DND-41 (cell line): ENCODE measurements at regions not wholly inside any gene's neighbourhood (a gene's known extent, or its start where the extent isn't known, plus 50 kb on each side); places are given as distances from the start of the nearest gene placed in this dataset.

Experiments
- ATAC-seq: fragments of 200-7000 bp; cut with Tn5 transposase; 3 replicates; pipeline ENCODE4 v1.9.1; 2021; ENCODE audit warnings: low read depth; ENCODE audit not compliant: insufficient read depth
- DNase-seq: peaks from one replicate; pipeline ENCODE4 v3.0.0-alpha.2; 2020
- H2AFZ ChIP-seq: 2 replicates; pipeline ENCODE4 v1.6.0; 2012; ENCODE audit warnings: low read depth, low read length
- H3K27ac ChIP-seq: 2 replicates; pipeline ENCODE4 v1.5.1; 2012; ENCODE audit warnings: low read length, inconsistent platforms
- H3K27me3 ChIP-seq: fragments of 200-600 bp; sonication (generic); 2 replicates; pipeline ENCODE4 v1.6.0; 2012; ENCODE audit warnings: low read length, mild to moderate bottlenecking, inconsistent platforms; ENCODE audit not compliant: insufficient read depth, poor library complexity
- H3K36me3 ChIP-seq: 2 replicates; pipeline ENCODE4 v1.5.1; 2012; ENCODE audit warnings: low read length, inconsistent platforms; ENCODE audit not compliant: insufficient read depth
- H3K4me1 ChIP-seq: 2 replicates; pipeline ENCODE4 v1.5.1; 2012; ENCODE audit warnings: mild to moderate bottlenecking, low read length; ENCODE audit not compliant: insufficient read depth
- H3K4me2 ChIP-seq: 2 replicates; pipeline ENCODE4 v1.6.0; 2012; ENCODE audit warnings: mild to moderate bottlenecking, moderate library complexity, low read length, inconsistent platforms; ENCODE audit not compliant: insufficient read depth
- H3K4me3 ChIP-seq, 2 experiments: fragments of 200-600 bp in 1 of 2; shearing (Covaris generic) in 1 of 2; 2 replicates each; pipeline ENCODE4 v1.5.1; 2012 to 2016; ENCODE audit warnings: inconsistent platforms in 2 of 2, low read length in 2 of 2, mild to moderate bottlenecking in 2 of 2, low read depth in 1 of 2, moderate library complexity in 1 of 2
- H3K79me2 ChIP-seq: 2 replicates; pipeline ENCODE4 v1.6.0; 2012; ENCODE audit warnings: low read length, inconsistent platforms; ENCODE audit not compliant: insufficient read depth
- H3K9ac ChIP-seq: 2 replicates; pipeline ENCODE4 v1.6.0; 2012; ENCODE audit warnings: low read depth, mild to moderate bottlenecking, inconsistent platforms, low read length, moderate library complexity
- H3K9me3 ChIP-seq: 2 replicates; pipeline ENCODE4 v1.5.1; 2012; ENCODE audit warnings: low read length, moderate library complexity, mild to moderate bottlenecking, inconsistent platforms; ENCODE audit not compliant: insufficient read depth, severe bottlenecking
- H4K20me1 ChIP-seq: 2 replicates; pipeline ENCODE4 v1.6.0; 2012; ENCODE audit warnings: low read length; ENCODE audit not compliant: insufficient read depth
- CTCF ChIP-seq: IDR thresholded peaks from 2 replicates; pipeline ENCODE4 v1.5.1; 2012; ENCODE audit warnings: borderline replicate concordance, low read length, moderate library complexity, mild to moderate bottlenecking; ENCODE audit not compliant: poor library complexity, severe bottlenecking; ENCODE audit errors: extremely low read depth
- EZH2 ChIP-seq: IDR thresholded peaks from 3 replicates; pipeline ENCODE4 v1.6.1; 2012; ENCODE audit warnings: borderline replicate concordance, low read depth, mild to moderate bottlenecking, moderate library complexity, low read length, inconsistent platforms; ENCODE audit not compliant: severe bottlenecking

DNA sequence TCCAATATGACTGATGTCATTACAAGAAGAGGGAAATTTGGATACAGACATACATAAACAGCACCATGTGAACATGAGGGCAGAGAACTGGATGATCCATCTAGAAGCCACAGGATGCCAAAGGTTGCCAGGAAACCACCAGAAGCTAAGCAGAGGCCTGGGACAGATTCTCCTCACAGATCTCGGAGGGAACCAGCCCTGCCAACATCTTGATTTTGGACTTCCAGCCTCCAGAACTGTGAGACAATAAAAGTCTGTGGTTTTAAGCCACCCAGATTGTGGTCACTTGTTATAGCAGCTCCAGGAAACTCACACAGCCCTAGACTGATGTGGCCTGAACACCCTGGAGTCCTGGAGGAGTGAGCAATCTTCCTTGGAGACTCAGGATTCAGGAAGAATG is 351.6 kb downstream of the EIPR1 start:
- H3K27ac ChIP-seq: no peak overlapping the region
- DNase-seq (no peak), ATAC-seq (no peak)
- no peaks in the 10 kb centered on the region for H3K79me2 ChIP-seq
- H4K20me1 ChIP-seq: no peaks in the 10 kb centered on the region
- no peak overlapping the region for H3K4me3 ChIP-seq
- H3K9me3 ChIP-seq: no peaks in the 10 kb centered on the region
- no peak overlapping the region for H3K4me2 ChIP-seq
- TF ChIP-seq EZH2 (no peak), CTCF (no peak)
- no peak overlapping the region for H2AFZ ChIP-seq
- no peaks in the 10 kb centered on the region for H3K36me3 ChIP-seq
- no peaks in the 10 kb centered on the region for H3K4me1 ChIP-seq
- H3K27me3 ChIP-seq: no peaks in the 10 kb centered on the region
- no peak overlapping the region for H3K9ac ChIP-seq

DNA sequence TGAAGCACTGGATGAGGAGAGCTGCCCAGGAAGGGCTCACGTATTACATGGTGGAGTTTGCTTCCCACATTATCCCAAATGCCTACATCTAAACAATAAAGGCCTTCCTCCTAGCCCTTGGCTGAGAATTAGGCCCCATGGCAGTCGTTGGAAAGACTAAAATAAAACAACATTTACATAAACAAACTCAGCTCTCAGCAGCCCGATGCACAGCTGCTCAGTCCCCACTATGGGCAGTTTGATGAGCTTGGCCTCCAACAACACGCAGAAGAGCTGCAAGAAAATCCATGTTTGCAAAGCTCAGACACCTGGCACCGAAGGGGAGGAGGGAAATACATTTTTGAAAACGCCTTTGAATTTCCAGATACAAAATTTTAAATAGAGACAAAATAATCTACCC is 352.4 kb downstream of the EIPR1 start:
- Histone ChIP-seq H3K4me1 (no peaks in the 10 kb centered on the region), H3K79me2 (no peaks in the 10 kb centered on the region), H3K27ac (no peak overlapping the region), H3K4me3 (no peak overlapping the region), H3K9me3 (no peaks in the 10 kb centered on the region), H3K4me2 (no peak overlapping the region), H3K36me3 (no peaks in the 10 kb centered on the region), H3K27me3 (no peaks in the 10 kb centered on the region), H4K20me1 (no peaks in the 10 kb centered on the region), H3K9ac (no peak overlapping the region), H2AFZ (no peak overlapping the region)
- DNase-seq (no peak), ATAC-seq (no peak)
- TF ChIP-seq EZH2: no peak
- TF ChIP-seq CTCF: no peak

DNA sequence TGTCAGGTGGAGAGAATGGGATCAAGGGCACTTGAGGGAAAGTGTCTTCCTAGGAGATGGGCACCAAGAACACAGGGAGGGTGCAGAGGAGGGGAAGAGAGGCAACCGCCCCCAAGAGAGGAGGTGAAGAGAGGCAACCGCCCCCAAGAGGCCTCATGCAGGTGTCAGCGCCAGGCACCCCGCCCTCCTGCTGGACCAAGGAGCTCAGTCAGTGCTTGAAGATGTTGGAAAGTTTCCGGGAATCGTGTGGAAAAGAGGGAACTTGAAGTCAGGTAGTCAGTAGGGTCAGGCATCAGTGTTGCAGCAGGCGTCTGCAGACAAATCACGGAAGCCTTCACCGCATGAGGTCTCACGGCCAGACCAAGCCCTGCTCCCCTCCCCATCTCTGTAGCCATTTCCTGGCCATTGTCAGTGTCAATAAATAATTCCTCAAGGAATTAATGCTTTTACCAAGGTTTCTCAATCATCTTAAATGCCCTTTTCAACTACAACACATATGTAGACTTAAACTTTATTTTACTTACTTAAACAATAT is 353.1 kb downstream of the EIPR1 start:
- ATAC-seq: no peak
- no peak overlapping the region for H2AFZ ChIP-seq
- H3K27me3 ChIP-seq: no peaks in the 10 kb centered on the region
- no peak for DNase-seq
- H3K79me2 ChIP-seq: no peaks in the 10 kb centered on the region
- H3K4me2 ChIP-seq: no peak overlapping the region
- no peaks in the 10 kb centered on the region for H3K9me3 ChIP-seq
- no peak overlapping the region for H3K9ac ChIP-seq
- no peaks in the 10 kb centered on the region for H3K4me1 ChIP-seq
- H3K36me3 ChIP-seq: no peaks in the 10 kb centered on the region
- TF ChIP-seq EZH2 (no peak), CTCF (no peak)
- no peak overlapping the region for H3K27ac ChIP-seq
- no peak overlapping the region for H3K4me3 ChIP-seq
- H4K20me1 ChIP-seq: no peaks in the 10 kb centered on the region

- DNase-seq (no peak), ATAC-seq (no peak)
- Histone ChIP-seq H4K20me1 (no peaks in the 10 kb centered on the region), H3K27ac (no peak overlapping the region), H3K27me3 (no peaks in the 10 kb centered on the region), H3K4me1 (no peaks in the 10 kb centered on the region), H3K9ac (no peak overlapping the region), H2AFZ (no peak overlapping the region), H3K9me3 (no peaks in the 10 kb centered on the region), H3K79me2 (no peaks in the 10 kb centered on the region), H3K4me3 (no peak overlapping the region), H3K4me2 (no peak overlapping the region), H3K36me3 (no peaks in the 10 kb centered on the region)
- no peak for TF ChIP-seq CTCF
Observed at GRCh38 chr2:3023531-3023930, 354.1 kb downstream of the EIPR1 start.
